HG03060 (cell line): ENCODE measurements at regions not wholly inside any gene's neighbourhood (a gene's known extent, or its start where the extent isn't known, plus 50 kb on each side); places are given as distances from the start of the nearest gene placed in this dataset.
"Not testable (repeated sequence)": the region's sequence is repeated elsewhere in the genome, so short reads cannot be mapped to it uniquely, and the experiment has no call there.

Experiments
- ATAC-seq: cut with Tn5 transposase; IDR thresholded peaks from one replicate; pipeline ENCODE4 v1.9.1; 2021; ENCODE audit warnings: low read depth, moderate number of reproducible peaks; ENCODE audit not compliant: unreplicated experiment

DNA sequence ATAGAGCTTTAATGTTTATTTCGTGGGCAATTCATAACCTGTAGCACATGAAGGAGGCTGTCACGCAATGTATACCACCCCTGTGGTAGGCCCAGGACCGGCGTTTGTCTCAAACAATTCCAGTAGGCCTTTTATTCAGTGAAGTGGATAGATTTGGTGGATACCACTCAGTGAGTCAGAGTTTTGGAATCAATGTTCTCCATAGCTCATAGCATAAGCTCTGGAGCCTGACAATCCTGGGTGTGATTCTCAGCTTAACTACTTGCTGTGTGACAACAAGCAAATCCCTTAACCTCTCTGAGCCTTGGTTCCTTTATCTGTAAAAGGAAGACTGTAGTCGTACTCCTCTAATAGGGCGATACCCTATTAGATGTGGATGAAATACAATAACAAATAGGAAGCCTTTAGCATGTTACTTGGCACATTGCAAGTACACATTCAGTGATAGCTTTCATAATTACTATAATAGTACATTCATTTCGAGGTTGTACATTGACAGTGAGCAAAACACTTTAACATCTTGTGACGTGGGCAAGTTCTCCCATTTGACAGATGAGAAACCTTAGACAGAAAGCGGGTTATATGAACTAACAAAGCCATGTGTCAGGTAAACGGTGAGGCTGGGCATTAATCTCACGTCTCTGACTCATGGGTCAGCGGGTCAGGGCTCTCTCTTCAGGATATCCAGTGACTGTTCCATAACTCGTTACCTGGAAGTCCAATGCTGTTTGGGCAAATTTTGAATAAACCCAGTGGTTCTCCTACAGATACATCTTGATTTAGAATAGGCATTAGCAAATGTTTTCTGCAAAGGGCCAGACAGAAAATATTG is 130.8 kb downstream of the C9orf152 start:
- ATAC-seq = no peak

DNA sequence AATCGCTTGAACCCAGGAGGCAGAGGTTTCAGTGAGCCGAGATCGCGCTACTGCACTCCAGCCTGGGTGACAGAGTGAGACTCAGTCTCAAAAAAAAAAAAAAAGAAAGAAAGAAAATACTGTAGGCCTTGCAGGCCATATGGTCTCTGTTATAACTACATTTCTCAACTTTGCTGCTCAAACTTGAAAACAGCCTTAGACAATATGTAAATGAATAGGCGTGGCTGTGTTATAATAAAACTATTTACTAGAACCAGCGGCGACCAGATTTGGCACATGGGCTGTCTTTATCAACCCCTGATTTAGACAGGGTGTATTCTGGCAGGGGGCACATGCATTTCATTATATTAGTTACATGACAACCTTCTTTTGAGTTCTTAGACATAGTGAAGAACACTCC is 130.0 kb downstream of the C9orf152 start:
- ATAC-seq = no peak

DNA sequence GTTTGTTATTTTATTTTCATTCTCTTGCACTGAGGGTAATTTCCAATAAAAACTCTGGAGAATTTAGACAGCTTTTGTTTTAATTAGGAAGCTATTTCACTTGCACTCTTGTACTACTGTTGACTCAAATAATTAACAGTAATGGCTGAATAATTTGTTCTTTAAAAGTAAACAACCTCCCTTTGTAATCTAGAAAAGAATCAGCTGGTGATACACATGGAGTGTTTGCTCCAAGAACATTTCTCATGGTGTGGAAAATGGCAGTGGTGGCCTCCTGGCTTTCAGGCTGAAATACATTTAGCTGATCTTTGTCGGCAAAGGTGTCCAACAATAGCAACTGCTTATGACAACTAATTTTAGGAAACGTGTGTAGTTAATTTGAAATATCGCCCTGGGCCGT is 129.4 kb downstream of the C9orf152 start:
- ATAC-seq = no peak

DNA sequence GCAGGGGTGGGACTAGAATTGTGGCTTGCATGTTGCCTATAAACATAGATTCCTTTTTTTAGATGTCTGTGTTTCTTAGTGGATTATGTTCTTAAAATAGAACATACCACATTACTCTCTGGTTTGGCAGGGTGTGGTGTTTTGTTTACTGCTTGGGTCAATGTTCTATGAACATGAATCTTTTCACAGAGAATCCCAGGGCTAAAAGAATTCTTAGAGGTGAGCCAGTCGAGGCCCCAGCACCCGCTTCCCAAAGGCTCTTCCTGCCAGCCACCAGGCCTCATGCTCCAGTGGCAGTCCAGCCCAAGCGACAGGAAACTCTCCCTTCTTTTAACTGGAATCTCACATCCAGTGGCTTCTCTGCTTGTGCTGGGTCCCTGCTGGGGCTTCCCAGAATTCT is 126.6 kb downstream of the C9orf152 start:
- ATAC-seq = no peak

DNA sequence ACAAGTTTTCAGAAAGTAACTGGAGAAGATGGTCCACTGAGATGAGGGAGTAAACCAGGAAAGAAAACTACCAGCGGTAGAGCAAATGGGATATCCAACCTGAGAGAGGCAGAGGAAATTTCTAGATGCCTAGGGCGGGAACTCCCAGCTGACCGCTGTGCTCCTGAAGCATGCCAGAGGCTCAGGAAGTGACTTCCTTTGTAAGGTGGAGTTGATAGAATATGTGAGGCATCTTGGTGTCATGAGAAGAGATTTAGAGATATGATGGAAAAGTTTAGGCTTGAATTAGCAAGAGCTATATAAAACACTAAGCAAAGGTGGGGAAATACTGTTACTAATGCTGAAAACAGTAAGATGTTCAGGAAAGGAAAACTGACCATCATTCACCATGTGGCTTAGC is 124.1 kb downstream of the C9orf152 start:
- ATAC-seq = no peak

DNA sequence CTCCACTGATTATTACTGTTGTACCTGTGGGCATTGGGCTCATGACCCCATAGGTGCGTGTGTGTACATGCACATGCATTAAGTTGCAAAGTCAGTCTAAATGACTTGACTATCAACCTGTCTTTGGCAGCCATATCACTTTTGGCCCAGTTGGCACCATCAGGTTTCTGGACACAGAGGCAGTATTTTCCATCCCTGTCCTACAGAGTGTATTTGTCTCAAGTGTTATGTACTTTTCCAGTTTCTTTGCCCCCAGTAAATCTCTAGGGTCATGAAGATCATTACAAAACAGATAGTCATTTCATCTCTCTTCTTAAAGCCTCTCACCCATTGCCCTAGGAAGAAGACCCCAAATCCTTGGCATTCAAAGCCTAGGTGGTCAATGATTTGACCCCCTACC is 121.4 kb downstream of the C9orf152 start:
- ATAC-seq = no peak

DNA sequence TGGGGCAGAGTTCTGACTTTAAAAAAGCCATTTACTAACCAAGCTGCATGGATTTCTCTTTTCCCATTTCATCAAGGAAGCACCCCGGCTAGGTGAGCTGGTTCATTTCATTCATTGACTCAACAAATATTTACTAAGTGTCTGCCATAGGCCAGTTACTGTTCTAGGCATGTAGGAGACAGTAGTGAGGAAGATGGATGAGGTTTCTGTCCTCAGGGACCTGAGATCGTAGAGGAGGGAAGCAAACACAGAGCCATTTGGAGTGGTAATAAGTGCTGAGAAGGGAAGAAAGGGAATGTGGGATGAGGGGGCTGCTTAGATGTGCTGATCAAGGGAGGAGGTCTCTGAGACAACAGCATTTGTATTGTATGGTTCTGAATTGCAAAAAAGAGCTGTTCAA is 120.4 kb downstream of the C9orf152 start:
- ATAC-seq = no peak

DNA sequence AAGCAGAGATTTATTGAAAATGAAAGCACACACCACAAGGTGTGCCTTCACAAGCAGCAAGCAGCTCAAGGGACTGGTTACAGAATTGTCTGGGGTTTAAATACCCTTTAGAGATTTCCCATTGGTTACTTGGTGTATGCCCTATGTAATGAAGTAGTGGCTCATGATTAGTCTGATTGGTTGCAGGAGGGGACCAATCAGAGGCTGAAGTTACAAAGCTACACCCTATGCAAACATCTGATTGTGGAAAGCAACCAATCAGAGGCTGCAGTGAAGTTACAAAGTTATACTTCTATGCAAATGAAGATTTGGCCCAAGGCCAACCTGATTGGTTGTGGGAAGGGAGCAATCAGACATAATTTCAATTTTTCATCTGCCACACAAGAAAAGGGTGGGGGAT is 119.9 kb downstream of the C9orf152 start:
- no peak for ATAC-seq

DNA sequence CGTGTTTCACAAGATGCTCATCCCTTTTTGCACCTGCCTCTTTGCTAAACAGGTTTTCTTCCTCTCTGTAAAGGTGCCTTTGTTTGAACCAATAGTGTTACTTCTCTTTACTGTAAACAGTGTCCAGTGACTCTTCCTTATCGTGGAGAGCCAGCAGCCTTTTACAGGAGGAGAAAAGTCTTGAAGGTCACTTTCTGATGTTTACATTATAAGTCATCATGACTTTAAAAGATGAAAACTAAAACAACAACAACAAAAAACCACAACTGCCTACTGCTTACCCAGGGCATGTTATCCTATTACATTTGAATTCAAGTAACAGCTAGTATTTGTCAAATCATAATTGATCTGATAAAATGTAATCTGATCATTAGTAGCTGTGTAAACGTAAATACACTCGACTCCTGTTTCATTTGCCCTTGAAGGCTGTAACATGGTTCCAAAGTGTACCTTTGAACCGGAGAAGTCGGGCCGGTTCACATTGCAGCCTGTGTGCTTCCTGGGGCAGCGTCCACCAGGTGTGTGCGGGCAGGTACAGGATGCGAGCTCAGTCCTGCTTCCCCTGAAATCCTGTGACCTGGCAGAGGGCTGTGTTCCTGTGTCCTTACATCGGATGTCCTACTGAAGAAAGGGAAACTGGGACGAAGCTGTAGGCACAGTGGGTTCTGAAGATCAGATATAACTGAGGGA is 118.1 kb downstream of the C9orf152 start:
- ATAC-seq = no peak

DNA sequence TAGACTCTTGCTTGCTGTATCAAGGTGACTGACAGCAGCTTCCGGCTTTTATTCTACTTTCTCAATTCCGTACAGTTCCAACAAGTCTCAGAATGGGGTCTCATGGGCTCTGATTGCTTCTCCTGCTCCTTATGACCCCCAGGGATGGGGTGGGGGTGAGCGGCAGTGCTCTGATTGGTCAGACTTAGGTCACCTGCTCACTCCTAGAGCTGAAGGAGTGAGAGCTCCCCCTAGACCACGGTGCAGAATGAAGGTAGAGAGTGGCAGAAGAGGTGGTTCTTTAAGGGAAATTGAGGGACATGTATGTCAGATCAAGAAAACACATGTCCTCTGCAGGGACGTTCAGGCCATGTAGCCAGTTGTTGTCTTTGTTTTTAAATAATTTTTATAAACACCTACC is 115.2 kb downstream of the C9orf152 start:
- ATAC-seq = no peak

DNA sequence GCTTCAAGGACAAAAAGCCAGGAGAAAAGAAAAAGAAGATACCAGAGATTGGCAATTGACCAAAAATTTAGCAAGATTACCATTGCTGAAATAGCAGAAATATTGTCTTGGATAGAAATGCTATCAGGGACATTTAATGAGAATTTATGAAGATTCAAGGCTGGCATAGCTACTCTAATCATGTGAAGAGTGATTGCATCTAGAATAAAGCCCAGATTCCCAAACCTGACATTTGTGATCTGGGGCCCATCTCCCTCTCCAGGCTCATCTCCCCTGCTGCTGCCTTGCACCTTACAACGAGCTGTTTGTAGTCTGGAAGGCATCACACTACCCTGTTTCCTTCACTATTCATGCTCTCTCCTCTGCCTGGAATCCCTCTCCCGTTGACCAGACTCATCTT is 114.5 kb downstream of the C9orf152 start:
- no peak for ATAC-seq

DNA sequence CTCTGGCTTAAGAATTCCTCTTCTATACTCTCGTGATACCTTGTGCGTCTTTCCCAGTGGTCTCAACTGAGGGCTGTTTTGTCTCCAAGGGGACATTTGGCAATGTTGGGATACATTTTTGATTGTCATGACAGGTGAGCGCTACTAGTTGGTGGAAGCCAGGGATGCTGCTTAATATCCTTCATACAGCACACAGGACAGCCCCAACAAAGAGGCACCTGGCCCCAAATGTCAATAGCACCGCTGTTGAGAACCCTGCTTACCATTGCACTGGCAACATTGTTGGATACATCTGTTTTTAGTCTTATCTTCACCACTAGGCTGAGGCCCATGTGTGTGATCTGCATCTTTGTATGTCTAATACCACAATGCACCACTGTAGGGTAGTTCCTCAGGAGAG is 114.1 kb downstream of the C9orf152 start:
- no peak for ATAC-seq

DNA sequence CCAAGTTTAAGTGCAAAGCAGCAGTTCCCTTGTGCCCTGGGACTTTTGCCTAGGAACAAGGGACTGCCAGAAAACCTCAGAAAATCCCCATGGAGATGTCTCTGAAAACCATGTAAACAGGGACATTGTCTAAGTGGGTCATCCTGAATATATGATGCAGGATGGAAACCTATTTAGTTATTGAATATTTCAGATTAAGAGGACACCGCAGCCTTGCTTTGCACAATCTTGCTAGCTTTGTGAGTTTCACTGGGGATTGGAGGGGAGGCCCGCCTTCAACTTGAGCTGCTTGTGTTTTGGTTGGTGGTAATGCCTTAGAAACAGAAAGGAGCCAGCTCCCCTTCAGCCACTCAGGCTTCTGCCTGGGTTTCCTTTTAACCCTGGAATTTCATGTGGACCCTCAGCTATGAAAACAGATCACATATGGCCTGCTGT is 112.8 kb downstream of the C9orf152 start:
- no peak for ATAC-seq

DNA sequence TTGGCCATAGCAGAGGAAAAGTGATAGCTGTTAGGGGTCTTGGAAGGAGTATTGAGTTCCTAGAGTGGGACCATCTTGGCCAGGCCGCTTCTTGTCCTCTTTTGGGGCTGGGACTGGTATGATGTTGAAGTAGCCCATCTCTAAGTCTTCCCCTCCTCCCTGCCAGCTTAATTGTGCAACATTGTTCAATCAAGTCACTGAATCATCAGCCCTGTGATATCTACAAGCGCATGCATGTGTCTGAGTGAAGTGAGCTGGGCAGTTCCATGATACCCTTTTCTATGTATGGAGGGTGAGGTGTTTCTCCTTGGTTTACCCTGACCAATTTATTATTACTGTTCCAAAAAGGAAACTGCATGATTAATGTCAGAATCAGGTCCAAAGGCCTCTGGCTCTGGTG is 112.2 kb downstream of the C9orf152 start:
- no peak for ATAC-seq

DNA sequence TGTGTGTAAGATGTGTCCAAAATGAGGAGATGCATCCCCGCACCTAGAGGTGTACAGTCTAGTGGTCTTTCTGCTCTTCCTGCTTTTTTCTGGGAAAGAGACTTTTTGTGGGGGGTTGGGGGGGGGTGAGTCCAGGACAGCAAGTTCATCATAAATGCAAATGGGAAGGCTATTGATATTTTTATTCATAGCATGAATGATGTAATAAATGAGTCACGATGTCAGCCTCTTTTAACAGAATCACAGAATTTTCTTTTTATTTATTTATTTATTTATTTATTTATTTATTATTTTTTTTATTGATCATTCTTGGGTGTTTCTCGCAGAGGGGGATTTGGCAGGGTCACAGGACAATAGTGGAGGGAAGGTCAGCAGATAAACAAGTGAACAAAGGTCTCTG is 111.3 kb downstream of the C9orf152 start:
- not testable (repeated sequence) for ATAC-seq

DNA sequence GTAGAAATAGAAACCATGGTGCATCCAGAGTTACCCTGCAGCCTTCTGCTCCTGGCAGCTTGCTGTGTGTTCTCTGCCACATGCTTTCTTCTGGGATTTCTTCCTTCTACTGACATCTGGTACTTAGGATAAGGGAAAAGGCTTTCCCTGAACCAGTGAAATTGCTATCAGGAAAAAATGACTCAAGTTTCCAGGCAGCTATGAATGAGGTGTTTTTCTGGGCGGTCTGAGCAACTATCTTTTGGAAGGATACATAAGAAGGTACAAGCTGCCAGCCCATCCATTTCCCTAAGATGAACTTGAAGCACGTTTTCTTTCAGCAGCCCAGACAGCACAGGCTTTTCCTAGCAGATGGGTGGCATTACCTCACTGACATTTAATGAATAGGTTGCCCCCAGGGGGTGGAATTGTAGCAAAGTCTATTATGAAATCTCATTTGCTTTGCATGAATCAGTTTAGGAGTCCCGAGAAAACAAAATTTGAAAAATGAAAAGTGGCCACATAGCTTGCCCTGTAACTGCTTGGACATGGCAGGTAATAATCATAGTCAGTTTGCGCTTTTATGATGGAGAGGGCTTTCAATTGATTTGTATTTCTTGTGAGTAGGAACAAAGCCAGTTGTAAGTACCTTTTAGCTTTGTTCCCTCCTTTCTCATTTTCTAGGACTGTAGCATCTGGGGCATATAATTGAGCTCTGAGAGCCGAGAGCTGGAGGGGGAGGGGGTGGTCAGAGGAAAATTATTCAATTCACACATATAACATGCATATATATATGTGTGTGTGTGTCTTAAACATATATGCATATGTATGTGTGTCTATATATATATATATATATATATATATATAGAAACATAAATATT is 108.5 kb downstream of the C9orf152 start:
- no peak for ATAC-seq

DNA sequence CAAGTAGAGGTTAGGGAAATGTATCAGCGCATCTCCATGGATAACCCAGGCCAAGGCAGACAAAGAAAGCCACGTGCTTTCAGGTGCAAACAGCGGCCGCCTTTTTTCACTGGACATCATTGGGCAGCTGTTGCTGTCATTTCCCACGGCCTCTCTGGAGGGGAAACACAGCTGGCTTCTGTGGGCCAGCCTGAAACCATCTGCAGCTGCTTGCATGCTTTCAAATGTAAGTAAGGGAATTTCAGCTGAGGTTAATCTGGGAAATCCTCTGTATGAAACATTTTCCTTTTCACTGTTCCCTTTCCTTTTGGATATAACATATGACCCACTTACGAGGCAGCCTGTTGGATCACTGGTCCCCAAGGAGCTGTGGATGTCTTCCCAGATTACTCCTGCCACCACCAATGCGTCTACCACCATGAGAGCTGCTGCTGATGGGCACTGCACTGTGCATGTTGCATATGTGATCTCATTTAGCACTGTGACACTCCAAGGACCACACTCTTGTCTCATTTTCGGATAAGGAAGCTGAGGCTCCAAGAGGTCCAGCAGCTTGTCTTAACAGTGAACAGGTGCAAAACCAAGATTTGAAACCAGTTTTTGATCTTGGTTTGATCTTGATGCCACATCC is 106.3 kb downstream of the C9orf152 start:
- peak; percentile 53 for ATAC-seq

DNA sequence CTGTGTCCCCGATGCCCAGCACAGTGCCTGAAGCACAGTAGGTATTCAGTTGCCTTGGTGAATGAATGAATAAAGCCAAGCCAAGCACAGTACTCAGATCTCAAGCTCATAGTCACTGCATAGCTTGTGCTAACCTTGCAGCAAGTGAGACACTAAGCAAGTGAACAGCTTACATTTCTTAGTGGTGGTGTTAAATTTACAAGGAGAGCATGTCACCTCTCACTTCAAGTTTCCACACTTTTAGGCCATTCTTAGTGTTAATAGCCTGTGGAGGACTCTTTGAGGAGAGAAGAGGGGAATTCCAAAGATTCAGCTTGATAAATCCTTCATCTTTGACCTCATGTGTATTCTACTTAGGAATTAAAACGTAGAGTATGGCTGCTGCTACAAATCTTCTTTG is 104.7 kb downstream of the C9orf152 start:
- no peak for ATAC-seq

DNA sequence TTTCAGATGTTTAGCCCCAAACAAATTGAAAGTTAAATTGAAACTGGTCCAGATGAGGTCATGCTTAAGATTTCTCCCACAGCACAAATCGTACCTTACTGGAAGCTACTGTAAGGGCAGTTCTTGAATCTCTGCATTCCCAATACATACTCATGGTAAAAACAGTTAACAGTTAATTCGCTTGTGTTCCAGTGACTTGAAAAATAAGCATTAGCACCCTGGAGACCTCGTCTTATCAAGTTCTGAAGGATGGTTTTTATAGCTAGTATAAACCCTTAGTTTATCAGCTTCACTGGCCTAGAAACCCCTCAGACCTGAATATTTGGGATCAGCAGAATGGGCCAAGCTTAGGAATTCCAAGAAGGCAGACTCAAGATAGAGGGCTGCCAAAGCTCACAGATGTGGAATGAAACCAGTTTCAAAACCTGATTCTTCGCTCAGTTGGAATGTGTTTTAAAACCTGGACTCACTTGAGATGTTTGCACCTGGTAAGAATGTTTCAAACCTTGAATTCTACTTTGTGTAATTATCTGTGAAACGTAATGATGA is 103.6 kb downstream of the C9orf152 start:
- no peak for ATAC-seq

DNA sequence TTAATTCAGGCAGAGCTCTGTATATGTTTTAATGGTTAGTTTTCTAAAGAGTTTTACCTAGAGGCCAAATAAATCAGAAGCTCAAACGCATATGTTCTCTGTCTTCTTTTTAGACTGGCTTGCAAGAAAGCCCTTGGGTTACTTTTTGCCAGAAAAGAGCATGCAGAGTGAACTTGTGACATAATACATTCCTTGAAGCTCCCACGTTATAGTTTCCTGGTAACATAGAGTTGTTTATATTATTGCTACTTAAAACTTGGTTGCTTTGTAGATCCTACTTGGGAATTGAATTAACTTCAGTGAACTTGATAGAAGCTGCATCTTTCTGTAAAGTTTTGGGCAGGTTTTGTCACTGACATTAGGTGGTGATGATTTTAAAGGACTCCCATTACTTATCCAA is 102.9 kb downstream of the C9orf152 start:
- ATAC-seq = no peak
